B cell (primary cell): ENCODE measurements at regions not wholly inside any gene's neighbourhood (a gene's known extent, or its start where the extent isn't known, plus 50 kb on each side); places are given as distances from the start of the nearest gene placed in this dataset.

Source experiments
- ATAC-seq: fragments of 200-7000 bp; cut with Tn5 transposase; one replicate; pipeline ENCODE4 v1.10.0; 2021; ENCODE audit warnings: low read depth, mild to moderate bottlenecking, moderate number of reproducible peaks, moderate library complexity
- CTCF ChIA-PET: fragments of 350-600 bp; sonication (Branson Sonifier 250); formaldehyde crosslinking; loops from one replicate; lab custom pipeline; 2021; ENCODE audit warnings: antibody characterized with exemption, inconsistent platforms; lab: Charles Lee
- POLR2A ChIA-PET: fragments of 350-600 bp; sonication (Branson Sonifier 250); formaldehyde crosslinking; loops from one replicate; lab custom pipeline; 2021; ENCODE audit warnings: antibody characterized with exemption; lab: Charles Lee
- DNase-seq: peaks from one replicate; pipeline ENCODE4 v3.0.0; 2013
- H2AFZ ChIP-seq: 2 replicates; pipeline ENCODE4 v1.6.1; 2012; ENCODE audit warnings: mild to moderate bottlenecking, low read depth, low read length; ENCODE audit not compliant: insufficient read depth, poor library complexity, severe bottlenecking
- H3K27ac ChIP-seq, 2 donors: 1 replicate in 1 of 2; 2 replicates in 1 of 2; pipeline ENCODE4 v1.5.1; 2012 to 2013; ENCODE audit warnings: low read length in 2 of 2, mild to moderate bottlenecking in 2 of 2, moderate library complexity in 1 of 2
- H3K27me3 ChIP-seq, 4 experiments: fragments of 200-600 bp in 1 of 4; sonication (generic) in 1 of 4; replicated peaks in 1 of 4; 1 replicate in 2 of 4; 2 replicates in 2 of 4; pipeline versions ENCODE4 v1.6.1 to v1.7.0; 2013 to 2016; ENCODE audit warnings: low read length in 3 of 4, mild to moderate bottlenecking in 2 of 4, mixed read lengths in 1 of 4, moderate library complexity in 1 of 4; ENCODE audit not compliant: insufficient read depth in 4 of 4, control insufficient read depth in 3 of 4; ENCODE audit errors: control extremely low read depth in 1 of 4
- H3K36me3 ChIP-seq, 2 experiments: replicated peaks in 1 of 2; 1 replicate in 1 of 2; 2 replicates in 1 of 2; pipeline versions ENCODE4 v1.6.1 to v1.7.1; 2013; ENCODE audit warnings: low read length in 1 of 2; ENCODE audit not compliant: insufficient read depth in 2 of 2, control insufficient read depth in 1 of 2; ENCODE audit errors: control extremely low read depth in 1 of 2, extremely low read depth in 1 of 2
- H3K4me1 ChIP-seq, 2 donors: fragments of 200-600 bp in 1 of 2; sonication (generic) in 1 of 2; 1 replicate in 1 of 2; 2 replicates in 1 of 2; pipeline versions ENCODE4 v1.5.1 to v1.6.1; 2013 to 2017; ENCODE audit warnings: low read length in 2 of 2; ENCODE audit not compliant: control insufficient read depth in 2 of 2, insufficient read depth in 2 of 2
- H3K4me2 ChIP-seq: replicated peaks from 2 replicates; pipeline ENCODE3; 2012; ENCODE audit warnings: mild to moderate bottlenecking, low read depth, low read length; ENCODE audit not compliant: poor library complexity, severe bottlenecking
- H3K4me3 ChIP-seq, 5 experiments: fragments of 200-600 bp in 1 of 5; sonication (generic) in 1 of 5; 1 replicate in 3 of 5; 2 replicates in 2 of 5; pipeline versions ENCODE4 v1.5.1 to v1.7.0; 2011 to 2016; ENCODE audit warnings: low read length in 4 of 5, mild to moderate bottlenecking in 4 of 5, low read depth in 2 of 5, control low read depth in 1 of 5, moderate library complexity in 1 of 5; ENCODE audit not compliant: insufficient read depth in 1 of 5; ENCODE audit errors: control extremely low read depth in 1 of 5, extremely low read depth in 1 of 5
- H3K79me2 ChIP-seq: fragments of 200-600 bp; sonication (generic); one replicate; pipeline ENCODE4 v1.6.0; 2016; ENCODE audit warnings: low read length; ENCODE audit not compliant: control insufficient read depth, insufficient read depth
- H3K9ac ChIP-seq: fragments of 200-600 bp; sonication (generic); 2 replicates; pipeline ENCODE4 v1.6.1; 2017; ENCODE audit warnings: mild to moderate bottlenecking, low read length, moderate library complexity
- H3K9me3 ChIP-seq, 3 donors: one replicate each; pipeline versions ENCODE4 v1.6.1 to v1.7.1; 2013; ENCODE audit warnings: low read length in 2 of 3; ENCODE audit not compliant: control insufficient read depth in 2 of 3, insufficient read depth in 1 of 3; ENCODE audit errors: control extremely low read depth in 1 of 3
- H4K20me1 ChIP-seq: 2 replicates; pipeline ENCODE4 v1.6.0; 2012; ENCODE audit warnings: mild to moderate bottlenecking, low read length; ENCODE audit not compliant: insufficient read depth, control insufficient read depth, poor library complexity, severe bottlenecking
- H3K27ac Mint-ChIP-seq: one replicate; pipeline ENCODE4 v1.8.0; 2021; ENCODE audit warnings: mixed read lengths
- H3K27me3 Mint-ChIP-seq: one replicate; pipeline ENCODE4 v1.8.0; 2021; ENCODE audit warnings: mixed read lengths
- H3K4me1 Mint-ChIP-seq: one replicate; pipeline ENCODE4 v1.8.0; 2021; ENCODE audit warnings: mixed read lengths
- H3K4me3 Mint-ChIP-seq: one replicate; pipeline ENCODE4 v1.8.0; 2021; ENCODE audit warnings: mixed read lengths
- H3K9me3 Mint-ChIP-seq: one replicate; pipeline ENCODE4 v1.8.0; 2022; ENCODE audit warnings: mixed read lengths; ENCODE audit not compliant: insufficient read depth
- CTCF ChIP-seq: fragments of 200-600 bp; IDR thresholded peaks from one replicate; pipeline ENCODE4 v1.8.0; 2022; ENCODE audit warnings: antibody characterized with exemption, mild to moderate bottlenecking
- EZH2 ChIP-seq: IDR thresholded peaks from 2 replicates; pipeline ENCODE4 v1.6.1; 2012; ENCODE audit warnings: borderline replicate concordance, low read depth, mild to moderate bottlenecking, moderate library complexity, low read length; ENCODE audit not compliant: insufficient read depth, poor library complexity, severe bottlenecking
- WGBS: methylation state at CpG from one replicate; pipeline ENCODE4 v1.1.5; 2013; ENCODE audit warnings: missing lambda C conversion rate; ENCODE audit not compliant: insufficient coverage; 5-methylcytosine and 5-hydroxymethylcytosine counted together
- intact Hi-C: fragments of 100-400 bp; cut with micrococcal nuclease; formaldehyde crosslinking; loops from one replicate; pipeline ENCODE4 v1.10.0; 2022

- ChIA-PET POLR2A (no interaction called here), CTCF (no interaction called here)
- H3K4me2 ChIP-seq = no peak overlapping the region
- Mint-ChIP-seq H3K4me1 (no peaks in the 10 kb centered on the region), H3K9me3 (no peaks in the 10 kb centered on the region), H3K4me3 (no peak overlapping the region), H3K27ac (no peak overlapping the region), H3K27me3 (peaks cover 8% of the 10 kb centered on the region)
- no peaks in the 10 kb centered on the region for H3K79me2 ChIP-seq
- peaks cover 0 to 2% (median 0%) of the 10 kb centered on the region in 4 experiments for H3K27me3 ChIP-seq
- 83% methylated on average over 3 of the region's 4 CpGs for WGBS
- no peaks in the 10 kb centered on the region for H4K20me1 ChIP-seq
- intact Hi-C loops = no loop called here
- no peaks in the 10 kb centered on the region for H3K4me1 ChIP-seq
- H3K9me3 ChIP-seq = no peaks in the 10 kb centered on the region
- no peaks in the 10 kb centered on the region for H3K36me3 ChIP-seq
- TF ChIP-seq EZH2 = no peak
- no peak for ATAC-seq
- H3K27ac ChIP-seq = no peak overlapping the region
- H2AFZ ChIP-seq = no peak overlapping the region
- H3K9ac ChIP-seq = no peak overlapping the region
- no peak overlapping the region for H3K4me3 ChIP-seq
- no peak for DNase-seq
These were observed 82.6 kb downstream of the EN1 start for GRCh38 chr2:118764855-118765254.

GRCh38 chr2:118763797-118764196 lies 83.7 kb downstream of the EN1 start:
- ATAC-seq (no peak), DNase-seq (no peak)
- no peak overlapping the region for H2AFZ ChIP-seq
- Mint-ChIP-seq H3K4me1 (no peaks in the 10 kb centered on the region), H3K9me3 (no peaks in the 10 kb centered on the region), H3K4me3 (no peak overlapping the region), H3K27me3 (peaks cover 11% of the 10 kb centered on the region), H3K27ac (no peak overlapping the region)
- H4K20me1 ChIP-seq = no peaks in the 10 kb centered on the region
- ChIA-PET POLR2A (no interaction called here), CTCF (no interaction called here)
- H3K27me3 ChIP-seq = peaks cover 0 to 5% (median 0%) of the 10 kb centered on the region in 4 experiments
- intact Hi-C loops = no loop called here
- no peaks in the 10 kb centered on the region for H3K79me2 ChIP-seq
- H3K9me3 ChIP-seq = no peaks in the 10 kb centered on the region
- TF ChIP-seq CTCF (no peak), EZH2 (no peak)
- no peaks in the 10 kb centered on the region for H3K36me3 ChIP-seq
- no peak overlapping the region for H3K4me2 ChIP-seq
- no peak overlapping the region for H3K4me3 ChIP-seq
- H3K27ac ChIP-seq = no peak overlapping the region
- WGBS = 15% methylated on average over 11 of the region's 12 CpGs
- H3K4me1 ChIP-seq = no peaks in the 10 kb centered on the region
- no peak overlapping the region for H3K9ac ChIP-seq
